Spinal cord (tissue), 9 donors: ENCODE measurements at regions not wholly inside any gene's neighbourhood (a gene's known extent, or its start where the extent isn't known, plus 50 kb on each side); places are given as distances from the start of the nearest gene placed in this dataset.

Experiments used
- DNase-seq, 6 donors: peaks; one replicate each; pipeline versions ENCODE4 v3.0.0 to v3.0.0-alpha.2; 2013 to 2015; ENCODE audit warnings: low spot score in 6 of 6, low read depth in 4 of 6
- H3K27ac ChIP-seq: one replicate; pipeline ENCODE4 v1.5.1; 2013; ENCODE audit warnings: low read depth, low read length, control low read depth
- H3K27me3 ChIP-seq: one replicate; pipeline ENCODE4 v1.6.1; 2013; ENCODE audit warnings: low read length; ENCODE audit not compliant: control insufficient read depth, insufficient read depth
- H3K36me3 ChIP-seq: one replicate; pipeline ENCODE4 v1.6.1; 2013; ENCODE audit warnings: low read length; ENCODE audit not compliant: control insufficient read depth, insufficient read depth
- H3K4me1 ChIP-seq: one replicate; pipeline ENCODE4 v1.6.1; 2013; ENCODE audit warnings: low read length; ENCODE audit not compliant: control insufficient read depth, insufficient read depth
- H3K4me3 ChIP-seq: one replicate; pipeline ENCODE4 v1.5.1; 2013; ENCODE audit warnings: low read depth, low read length, control low read depth
- H3K9me3 ChIP-seq: one replicate; pipeline ENCODE4 v1.6.1; 2013; ENCODE audit warnings: low read length; ENCODE audit not compliant: control insufficient read depth, insufficient read depth
- WGBS: methylation state at CpG from one replicate; pipeline ENCODE4 v1.1.5; 2013; ENCODE audit warnings: missing lambda C conversion rate; ENCODE audit not compliant: insufficient coverage; 5-methylcytosine and 5-hydroxymethylcytosine counted together
- donor health status: healthy.

- DNase-seq: no peak
- Histone ChIP-seq H3K4me3 (no peak overlapping the region), H3K36me3 (no peaks in the 10 kb centered on the region), H3K27ac (no peak overlapping the region), H3K27me3 (no peaks in the 10 kb centered on the region), H3K4me1 (no peaks in the 10 kb centered on the region), H3K9me3 (no peaks in the 10 kb centered on the region)
- no CpG with 5 or more reads among the region's 2 CpGs for WGBS
Measured at GRCh38 chr2:138210487-138210886, 246.2 kb downstream of the HNMT start.

GRCh38 chr2:138212434-138212833, 248.2 kb downstream of the HNMT start:
- Histone ChIP-seq H3K27me3 (no peaks in the 10 kb centered on the region), H3K4me3 (no peak overlapping the region), H3K4me1 (no peaks in the 10 kb centered on the region), H3K27ac (no peak overlapping the region), H3K36me3 (no peaks in the 10 kb centered on the region), H3K9me3 (no peaks in the 10 kb centered on the region)
- WGBS: 46% methylated on average over 2 of the region's 2 CpGs
- no peak for DNase-seq

GRCh38 chr2:138213084-138213483, 248.8 kb downstream of the HNMT start:
- H3K27ac ChIP-seq: no peak overlapping the region
- H3K36me3 ChIP-seq: no peaks in the 10 kb centered on the region
- 82% methylated on average over 1 of the region's 2 CpGs for WGBS
- no peaks in the 10 kb centered on the region for H3K4me1 ChIP-seq
- no peak for DNase-seq
- H3K4me3 ChIP-seq: no peak overlapping the region
- H3K9me3 ChIP-seq: no peaks in the 10 kb centered on the region
- no peaks in the 10 kb centered on the region for H3K27me3 ChIP-seq

- H3K36me3 ChIP-seq: no peaks in the 10 kb centered on the region
- no peak for DNase-seq
Measured at GRCh38 chr2:138213624-138214023, 249.4 kb downstream of the HNMT start.

GRCh38 chr2:138215958-138216357, 251.7 kb downstream of the HNMT start:
- H3K36me3 ChIP-seq: no peaks in the 10 kb centered on the region
- H3K27me3 ChIP-seq: no peaks in the 10 kb centered on the region
- no CpG with 5 or more reads among the region's 1 CpG for WGBS
- H3K27ac ChIP-seq: no peak overlapping the region
- DNase-seq: no peak
- no peaks in the 10 kb centered on the region for H3K9me3 ChIP-seq
- no peaks in the 10 kb centered on the region for H3K4me1 ChIP-seq
- H3K4me3 ChIP-seq: no peak overlapping the region

More at GRCh38 chr2:138213624-138214023, 249.4 kb downstream of the HNMT start:
- no peaks in the 10 kb centered on the region for H3K27me3 ChIP-seq
- H3K27ac ChIP-seq: no peak overlapping the region
- H3K4me1 ChIP-seq: no peaks in the 10 kb centered on the region
- H3K9me3 ChIP-seq: no peaks in the 10 kb centered on the region
- H3K4me3 ChIP-seq: no peak overlapping the region

GRCh38 chr2:138217975-138218374, 253.7 kb downstream of the HNMT start:
- Histone ChIP-seq H3K27ac (no peak overlapping the region), H3K9me3 (no peaks in the 10 kb centered on the region), H3K4me3 (no peak overlapping the region), H3K4me1 (no peaks in the 10 kb centered on the region), H3K36me3 (no peaks in the 10 kb centered on the region), H3K27me3 (no peaks in the 10 kb centered on the region)
- DNase-seq: no peak

- no peak overlapping the region for H3K27ac ChIP-seq
- no peaks in the 10 kb centered on the region for H3K9me3 ChIP-seq
- no peaks in the 10 kb centered on the region for H3K36me3 ChIP-seq
- DNase-seq: no peak
- no CpG with 5 or more reads among the region's 1 CpG for WGBS
- H3K27me3 ChIP-seq: no peaks in the 10 kb centered on the region
- no peak overlapping the region for H3K4me3 ChIP-seq
- H3K4me1 ChIP-seq: no peaks in the 10 kb centered on the region
Measured at GRCh38 chr2:138218397-138218796, 254.1 kb downstream of the HNMT start.

- Histone ChIP-seq H3K9me3 (no peaks in the 10 kb centered on the region), H3K4me1 (no peaks in the 10 kb centered on the region), H3K4me3 (no peak overlapping the region), H3K27ac (no peak overlapping the region), H3K36me3 (no peaks in the 10 kb centered on the region), H3K27me3 (no peaks in the 10 kb centered on the region)
- 82% methylated on average over 5 of the region's 5 CpGs for WGBS
- peak in 1 of 6 donors; percentile 58 for DNase-seq
Measured at GRCh38 chr2:138219961-138220360, 255.7 kb downstream of the HNMT start.

GRCh38 chr2:138221358-138221757, 257.1 kb downstream of the HNMT start:
- no peak overlapping the region for H3K4me3 ChIP-seq
- H3K27me3 ChIP-seq: no peaks in the 10 kb centered on the region
- 100% methylated on average over 3 of the region's 4 CpGs for WGBS
- no peaks in the 10 kb centered on the region for H3K4me1 ChIP-seq
- DNase-seq: no peak
- H3K9me3 ChIP-seq: no peaks in the 10 kb centered on the region
- H3K36me3 ChIP-seq: no peaks in the 10 kb centered on the region
- H3K27ac ChIP-seq: no peak overlapping the region

- Histone ChIP-seq H3K9me3 (no peaks in the 10 kb centered on the region), H3K27me3 (no peaks in the 10 kb centered on the region), H3K36me3 (no peaks in the 10 kb centered on the region), H3K27ac (no peak overlapping the region), H3K4me3 (no peak overlapping the region), H3K4me1 (no peaks in the 10 kb centered on the region)
- peak in 1 of 6 donors; percentile 61 for DNase-seq
- 60% methylated on average over 1 of the region's 6 CpGs for WGBS
Measured at GRCh38 chr2:138223319-138223718, 259.0 kb downstream of the HNMT start.
